Activated B cell treated with CpG ODN at 0.5 μM for 24 hours (primary cell): ENCODE measurements at regions not wholly inside any gene's neighbourhood (a gene's known extent, or its start where the extent isn't known, plus 50 kb on each side); places are given as distances from the start of the nearest gene placed in this dataset.
"Not testable (repeated sequence)": the region's sequence is repeated elsewhere in the genome, so short reads cannot be mapped to it uniquely, and the experiment has no call there.

ENCODE experiments used
- ATAC-seq: fragments of 200-7000 bp; cut with Tn5 transposase; one replicate; pipeline ENCODE4 v1.10.0; 2021; ENCODE audit warnings: low read depth, mild to moderate bottlenecking, moderate library complexity
- CTCF ChIA-PET: fragments of 350-600 bp; sonication (Branson Sonifier 250); formaldehyde crosslinking; loops from one replicate; lab custom pipeline; 2021; ENCODE audit warnings: antibody characterized with exemption; lab: Charles Lee
- POLR2A ChIA-PET: fragments of 350-600 bp; sonication (Branson Sonifier 250); formaldehyde crosslinking; loops from one replicate; lab custom pipeline; 2021; ENCODE audit warnings: antibody characterized with exemption; lab: Charles Lee
- DNase-seq: peaks from one replicate; pipeline ENCODE4 v3.0.0; 2022
- H3K27ac Mint-ChIP-seq: one replicate; pipeline ENCODE4 v1.8.0; 2020; ENCODE audit warnings: mixed read lengths
- H3K27me3 Mint-ChIP-seq: one replicate; pipeline ENCODE4 v1.8.0; 2021; ENCODE audit warnings: mixed read lengths
- H3K36me3 Mint-ChIP-seq: one replicate; pipeline ENCODE4 v1.8.0; 2021; ENCODE audit warnings: low read depth, mixed read lengths
- H3K4me1 Mint-ChIP-seq: one replicate; pipeline ENCODE4 v1.8.0; 2021; ENCODE audit warnings: mixed read lengths
- H3K4me3 Mint-ChIP-seq: one replicate; pipeline ENCODE4 v1.8.0; 2020; ENCODE audit warnings: mild to moderate bottlenecking, mixed read lengths
- H3K9me3 Mint-ChIP-seq: one replicate; pipeline ENCODE4 v1.8.0; 2020; ENCODE audit warnings: mixed read lengths
- intact Hi-C: fragments of 100-400 bp; cut with micrococcal nuclease; formaldehyde crosslinking; loops from one replicate; pipeline ENCODE4 v1.15.1; 2024
- TF ChIP-seq, protein P1 (sequence below): fragments of 200-600 bp; IDR thresholded peaks from one replicate; pipeline ENCODE4 v1.8.0; 2022; ENCODE audit warnings: antibody characterized with exemption, mild to moderate bottlenecking

- ChIA-PET POLR2A (no interaction called here), CTCF (no interaction called here)
- intact Hi-C loops: no loop called here
- H3K27me3 Mint-ChIP-seq: peaks cover 4% of the 10 kb centered on the region
- TF ChIP-seq, protein P1, sequence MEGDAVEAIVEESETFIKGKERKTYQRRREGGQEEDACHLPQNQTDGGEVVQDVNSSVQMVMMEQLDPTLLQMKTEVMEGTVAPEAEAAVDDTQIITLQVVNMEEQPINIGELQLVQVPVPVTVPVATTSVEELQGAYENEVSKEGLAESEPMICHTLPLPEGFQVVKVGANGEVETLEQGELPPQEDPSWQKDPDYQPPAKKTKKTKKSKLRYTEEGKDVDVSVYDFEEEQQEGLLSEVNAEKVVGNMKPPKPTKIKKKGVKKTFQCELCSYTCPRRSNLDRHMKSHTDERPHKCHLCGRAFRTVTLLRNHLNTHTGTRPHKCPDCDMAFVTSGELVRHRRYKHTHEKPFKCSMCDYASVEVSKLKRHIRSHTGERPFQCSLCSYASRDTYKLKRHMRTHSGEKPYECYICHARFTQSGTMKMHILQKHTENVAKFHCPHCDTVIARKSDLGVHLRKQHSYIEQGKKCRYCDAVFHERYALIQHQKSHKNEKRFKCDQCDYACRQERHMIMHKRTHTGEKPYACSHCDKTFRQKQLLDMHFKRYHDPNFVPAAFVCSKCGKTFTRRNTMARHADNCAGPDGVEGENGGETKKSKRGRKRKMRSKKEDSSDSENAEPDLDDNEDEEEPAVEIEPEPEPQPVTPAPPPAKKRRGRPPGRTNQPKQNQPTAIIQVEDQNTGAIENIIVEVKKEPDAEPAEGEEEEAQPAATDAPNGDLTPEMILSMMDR: no peak
- ATAC-seq (no peak), DNase-seq (no peak)
- no peak overlapping the region for H3K4me3 Mint-ChIP-seq
- no peaks in the 10 kb centered on the region for H3K36me3 Mint-ChIP-seq
- no peak overlapping the region for H3K27ac Mint-ChIP-seq
- H3K4me1 Mint-ChIP-seq: no peaks in the 10 kb centered on the region
- no peaks in the 10 kb centered on the region for H3K9me3 Mint-ChIP-seq
Observed at GRCh38 chr16:88132836-88133506, 181.7 kb downstream of the BANP start.

GRCh38 chr16:88133507-88133843, 182.2 kb downstream of the BANP start:
- TF ChIP-seq, protein P1: no peak
- peaks cover 5% of the 10 kb centered on the region for H3K9me3 Mint-ChIP-seq
- no peak overlapping the region for H3K4me3 Mint-ChIP-seq
- ATAC-seq (no peak), DNase-seq (no peak)
- intact Hi-C loops: no loop called here
- CTCF ChIA-PET: no interaction called here
- no peaks in the 10 kb centered on the region for H3K4me1 Mint-ChIP-seq
- no peaks in the 10 kb centered on the region for H3K36me3 Mint-ChIP-seq
- no peak overlapping the region for H3K27ac Mint-ChIP-seq
- POLR2A ChIA-PET: no interaction called here
- peaks cover 2% of the 10 kb centered on the region for H3K27me3 Mint-ChIP-seq

- H3K4me3 Mint-ChIP-seq, ATAC-seq, H3K4me1 Mint-ChIP-seq, H3K27me3 Mint-ChIP-seq, CTCF ChIA-PET, intact Hi-C loops, DNase-seq, H3K9me3 Mint-ChIP-seq, H3K36me3 Mint-ChIP-seq, H3K27ac Mint-ChIP-seq, POLR2A ChIA-PET: not testable (repeated sequence)
Observed at GRCh38 chr16:88134172-88134898, 183.1 kb downstream of the BANP start.

GRCh38 chr16:88134899-88135682, 183.9 kb downstream of the BANP start:
- H3K27me3 Mint-ChIP-seq, ATAC-seq, H3K4me3 Mint-ChIP-seq, DNase-seq, H3K27ac Mint-ChIP-seq, CTCF ChIA-PET, H3K36me3 Mint-ChIP-seq, intact Hi-C loops, H3K4me1 Mint-ChIP-seq, POLR2A ChIA-PET, H3K9me3 Mint-ChIP-seq: not testable (repeated sequence)

DNA sequence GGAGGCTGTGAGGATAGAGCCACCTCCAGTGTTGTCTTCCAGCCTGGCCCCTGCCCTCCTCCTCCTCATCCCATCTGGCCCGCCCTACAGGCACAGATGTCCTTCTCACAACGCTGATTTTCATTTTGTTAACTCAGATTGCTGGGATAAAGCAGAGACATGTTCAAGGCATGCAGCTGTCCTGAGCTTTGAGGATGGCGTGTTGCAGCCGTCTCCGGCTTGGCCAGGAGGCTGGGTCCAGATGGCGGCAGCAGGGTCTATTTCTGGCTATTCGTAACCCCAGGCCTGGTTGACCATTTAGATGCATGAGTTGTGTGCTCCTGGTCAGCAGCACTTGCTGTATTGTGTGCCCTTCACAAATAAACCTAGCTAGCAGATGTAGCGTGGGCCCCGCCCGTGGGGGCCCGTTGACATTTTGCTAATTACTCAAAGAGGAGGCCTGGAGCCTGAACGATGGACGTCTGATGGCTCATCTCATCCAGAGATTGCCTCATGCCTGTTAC, 185.0 kb downstream of the BANP start:
- POLR2A ChIA-PET, H3K27me3 Mint-ChIP-seq, H3K27ac Mint-ChIP-seq, H3K4me3 Mint-ChIP-seq, CTCF ChIA-PET, DNase-seq, H3K36me3 Mint-ChIP-seq, ATAC-seq, H3K9me3 Mint-ChIP-seq, H3K4me1 Mint-ChIP-seq, intact Hi-C loops: not testable (repeated sequence)

DNA sequence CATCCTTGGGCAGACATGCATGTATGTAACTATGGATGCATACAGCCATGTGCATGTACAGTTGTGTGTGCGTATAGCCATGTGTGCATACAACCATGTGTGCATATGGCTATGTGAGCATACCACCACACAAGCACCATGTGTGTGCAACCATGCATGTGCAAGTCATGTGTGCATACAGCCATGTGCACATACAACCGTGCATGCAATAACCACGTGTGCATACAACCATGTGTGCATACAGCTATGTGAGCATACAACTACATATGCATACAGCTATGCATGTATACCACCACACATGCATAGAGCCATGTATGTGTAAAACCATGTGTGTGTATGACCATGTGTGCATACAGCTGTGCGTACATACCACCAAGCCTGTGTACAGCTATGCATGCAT, 185.7 kb downstream of the BANP start:
- H3K9me3 Mint-ChIP-seq, DNase-seq, H3K4me3 Mint-ChIP-seq, CTCF ChIA-PET, POLR2A ChIA-PET, intact Hi-C loops, H3K36me3 Mint-ChIP-seq, H3K27me3 Mint-ChIP-seq, ATAC-seq, H3K27ac Mint-ChIP-seq, H3K4me1 Mint-ChIP-seq: not testable (repeated sequence)

DNA sequence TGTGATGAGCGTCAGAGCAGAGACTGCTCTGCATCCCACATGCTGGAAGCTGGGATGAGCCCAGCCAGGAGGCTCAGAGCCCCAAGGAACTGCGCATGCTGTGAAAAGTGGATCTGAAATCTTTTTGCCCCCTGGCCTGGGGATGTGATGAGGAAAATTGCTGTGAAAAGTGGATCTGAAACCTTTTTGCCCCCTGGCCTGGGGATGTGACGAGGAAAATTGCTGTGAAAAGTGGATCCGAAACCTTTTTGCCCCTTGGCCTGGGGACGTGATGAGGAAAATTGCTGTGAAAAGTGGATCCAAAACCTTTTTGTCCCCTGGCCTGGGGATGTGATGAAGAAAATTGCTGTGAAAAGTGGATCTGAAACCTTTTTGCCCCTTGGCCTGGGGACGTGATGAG, 187.9 kb downstream of the BANP start:
- H3K4me3 Mint-ChIP-seq, DNase-seq, CTCF ChIA-PET, intact Hi-C loops, H3K27ac Mint-ChIP-seq, H3K4me1 Mint-ChIP-seq, H3K27me3 Mint-ChIP-seq, H3K36me3 Mint-ChIP-seq, H3K9me3 Mint-ChIP-seq, ATAC-seq, POLR2A ChIA-PET: not testable (repeated sequence)

GRCh38 chr16:88140195-88140594, 189.0 kb downstream of the BANP start:
- H3K27me3 Mint-ChIP-seq, ATAC-seq, CTCF ChIA-PET, DNase-seq, intact Hi-C loops, H3K4me1 Mint-ChIP-seq, H3K27ac Mint-ChIP-seq, H3K4me3 Mint-ChIP-seq, H3K36me3 Mint-ChIP-seq, H3K9me3 Mint-ChIP-seq, POLR2A ChIA-PET: not testable (repeated sequence)
